HCT116 (cell line): ENCODE measurements at regions not wholly inside any gene's neighbourhood (a gene's known extent, or its start where the extent isn't known, plus 50 kb on each side); places are given as distances from the start of the nearest gene placed in this dataset.

Source experiments
- ATAC-seq: fragments of 200-7000 bp; cut with Tn5 transposase; 2 replicates; pipeline ENCODE4 v1.9.1; 2020; ENCODE audit warnings: mild to moderate bottlenecking, moderate library complexity
- BruUV-seq: library from RNA; stranded (reverse); fragments of 400-500 nt; replicated peaks from 2 replicates; lab custom pipeline; 2021; lab: Mats Ljungman, UMichigan
- CTCF ChIA-PET: fragments of 300-600 bp; sonication (Branson Sonifier 250); formaldehyde crosslinking; loops from one replicate; lab custom pipeline; 2021; ENCODE audit warnings: antibody characterized with exemption; lab: Charles Lee
- POLR2A ChIA-PET: fragments of 300-600, 350-600 bp; sonication (Branson Sonifier 250); formaldehyde crosslinking; loops from one replicate; lab custom pipeline; 2021; ENCODE audit warnings: antibody characterized with exemption; lab: Charles Lee
- RAD21 ChIA-PET, 2 experiments: fragments of 300-600 bp; sonication (Branson Sonifier 250); formaldehyde crosslinking; loops; one replicate each; lab custom pipeline; 2023; ENCODE audit warnings: low total read pairs in 2 of 2; ENCODE audit not compliant: uncharacterized antibody in 2 of 2, unreplicated experiment in 2 of 2, low non-redundant PET in 1 of 2; lab: Charles Lee
- DNase-seq: peaks from one replicate; pipeline ENCODE4 v3.0.0-alpha.2; 2010; ENCODE audit warnings: low read depth, low spot score
- H2AFZ ChIP-seq: fragments of 200-600 bp; shearing (Covaris generic), sonication (generic); 2 replicates; pipeline ENCODE4 v1.6.1; 2017; ENCODE audit warnings: low read depth, mixed run types, mixed read lengths, antibody characterized with exemption, low read length; ENCODE audit not compliant: poor library complexity, severe bottlenecking
- H3K27ac ChIP-seq: 2 replicates; pipeline ENCODE4 v1.5.1; 2012; ENCODE audit warnings: low read depth, low read length
- H3K27me3 ChIP-seq: fragments of 200-600 bp; sonication (generic); 2 replicates; pipeline ENCODE4 v1.6.1; 2016; ENCODE audit warnings: mixed run types, low read length, mixed read lengths; ENCODE audit not compliant: insufficient read depth
- H3K36me3 ChIP-seq, 2 experiments: fragments of 200-500 bp in 1 of 2; fragments of 200-600 bp in 1 of 2; sonication (Bioruptor generic) in 1 of 2; sonication (generic) in 1 of 2; 2 replicates each; pipeline versions ENCODE4 v1.5.1 to v1.6.1; 2014 to 2016; ENCODE audit warnings: low read length in 2 of 2, inconsistent platforms in 1 of 2, mixed read lengths in 1 of 2, mixed run types in 1 of 2; ENCODE audit not compliant: insufficient read depth in 2 of 2, control insufficient read depth in 1 of 2
- H3K4me1 ChIP-seq, 2 experiments: fragments of 200-600 bp in 1 of 2; sonication (generic) in 1 of 2; 2 replicates each; pipeline versions ENCODE4 v1.5.1 to v1.6.1; 2012 to 2017; ENCODE audit warnings: low read length in 2 of 2, inconsistent platforms in 1 of 2, mild to moderate bottlenecking in 1 of 2, mixed read lengths in 1 of 2, mixed run types in 1 of 2, moderate library complexity in 1 of 2; ENCODE audit not compliant: insufficient read depth in 2 of 2, control insufficient read depth in 1 of 2
- H3K4me2 ChIP-seq: fragments of 200-600 bp; sonication (generic); 2 replicates; pipeline ENCODE4 v1.6.1; 2017; ENCODE audit warnings: mixed run types, low read length, mixed read lengths
- H3K4me3 ChIP-seq, 2 experiments: fragments of 200-600 bp in 1 of 2; sonication (generic) in 1 of 2; replicated peaks in 1 of 2; 2 replicates each; pipeline ENCODE4 v1.5.1; 2011 to 2016; ENCODE audit warnings: low read length in 2 of 2, control low read depth in 1 of 2, low read depth in 1 of 2, mild to moderate bottlenecking in 1 of 2, mixed read lengths in 1 of 2, mixed run types in 1 of 2
- H3K79me2 ChIP-seq: fragments of 200-600 bp; sonication (generic); 2 replicates; pipeline ENCODE4 v1.6.1; 2017; ENCODE audit warnings: mild to moderate bottlenecking, mixed run types, low read length, moderate library complexity, mixed read lengths; ENCODE audit not compliant: insufficient read depth
- H3K9ac ChIP-seq: fragments of 200-600 bp; sonication (generic); 2 replicates; pipeline ENCODE4 v1.6.1; 2016; ENCODE audit warnings: low read length, mixed read lengths
- H3K9me2 ChIP-seq: fragments of 200-600 bp; sonication (generic), shearing (Covaris generic); 2 replicates; pipeline ENCODE4 v1.6.1; 2017; ENCODE audit warnings: mixed run types, mild to moderate bottlenecking, moderate library complexity; ENCODE audit not compliant: insufficient read depth
- H3K9me3 ChIP-seq, 2 experiments: fragments of 200-500 bp in 1 of 2; fragments of 200-600 bp in 1 of 2; sonication (Bioruptor generic) in 1 of 2; sonication (generic) in 1 of 2; 2 replicates each; pipeline ENCODE4 v1.6.1; 2014 to 2017; ENCODE audit warnings: low read length in 2 of 2, mixed read lengths in 2 of 2, inconsistent platforms in 1 of 2, low read depth in 1 of 2, mild to moderate bottlenecking in 1 of 2, mixed run types in 1 of 2, moderate library complexity in 1 of 2; ENCODE audit not compliant: control insufficient read depth in 1 of 2, insufficient read depth in 1 of 2
- H4K20me1 ChIP-seq: fragments of 200-600 bp; sonication (generic), shearing (Covaris generic); 2 replicates; pipeline ENCODE4 v1.6.1; 2017; ENCODE audit warnings: mixed run types, mild to moderate bottlenecking, moderate library complexity; ENCODE audit not compliant: insufficient read depth
- ELF1 ChIP-seq: IDR thresholded peaks from 2 replicates; pipeline ENCODE4 v1.6.1; 2012; ENCODE audit warnings: low read depth, borderline replicate concordance
- YY1 ChIP-seq: IDR thresholded peaks from 2 replicates; pipeline ENCODE4 v1.6.1; 2011; ENCODE audit warnings: low read length, low read depth, moderate library complexity, mild to moderate bottlenecking; ENCODE audit not compliant: insufficient replicate concordance; ENCODE audit errors: extremely low read depth
- intact Hi-C: fragments of 100-400 bp; cut with micrococcal nuclease; formaldehyde crosslinking; loops from 2 replicates; pipeline ENCODE4 v1.10.0; 2022
- TF ChIP-seq, protein P1 (sequence below): IDR thresholded peaks from 2 replicates; pipeline ENCODE4 v1.6.1; 2011; ENCODE audit warnings: mild to moderate bottlenecking, low read length, moderate library complexity; ENCODE audit not compliant: insufficient replicate concordance; ENCODE audit errors: extremely low read depth
- TF ChIP-seq, protein P2 (sequence below), 3 experiments: fragments of 200-600 bp in 1 of 3; sonication (generic) in 1 of 3; IDR thresholded peaks in 2 of 3; conservative IDR thresholded peaks in 1 of 3; 2 replicates each; pipeline ENCODE4 v1.5.1; 2012 to 2017; ENCODE audit warnings: low read depth in 2 of 3, low read length in 2 of 3, antibody characterized with exemption in 1 of 3, borderline replicate concordance in 1 of 3, control low read depth in 1 of 3, mild to moderate bottlenecking in 1 of 3, mixed read lengths in 1 of 3, mixed run types in 1 of 3, moderate library complexity in 1 of 3; ENCODE audit not compliant: insufficient read depth in 1 of 3
- TF ChIP-seq, protein P3 (sequence below): IDR thresholded peaks from 2 replicates; pipeline ENCODE4 v1.6.1; 2012

DNA sequence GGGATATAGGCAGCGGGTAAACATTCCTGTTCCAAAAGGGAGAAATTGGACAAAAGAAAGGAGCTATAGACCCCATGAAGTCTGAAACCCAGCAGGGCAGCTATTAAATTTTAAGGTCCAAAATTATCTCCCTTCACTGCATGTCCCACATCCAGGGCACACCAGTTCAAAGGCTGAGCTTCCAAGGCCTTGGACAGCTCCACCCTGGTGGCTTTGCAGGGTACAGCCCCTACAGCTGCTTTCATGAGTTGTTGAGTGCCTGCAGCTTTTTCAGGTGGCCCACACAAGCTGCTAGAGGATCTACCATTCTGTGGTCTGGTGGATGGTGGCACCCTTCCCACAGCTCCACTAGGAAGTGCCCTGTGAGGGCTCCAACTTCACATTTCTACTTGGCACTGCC lies 662.5 kb upstream of the PKN2 start:
- H3K4me3 ChIP-seq, result no peak overlapping the region
- no peaks in the 10 kb centered on the region for H3K36me3 ChIP-seq
- H3K4me2 ChIP-seq, result no peak overlapping the region
- no TSS peak for BruUV-seq
- no peaks in the 10 kb centered on the region for H4K20me1 ChIP-seq
- CTCF ChIA-PET, result no interaction called here
- H3K27me3 ChIP-seq, result no peaks in the 10 kb centered on the region
- no peaks in the 10 kb centered on the region for H3K9me2 ChIP-seq
- H2AFZ ChIP-seq, result no peak overlapping the region
- no peak for ATAC-seq
- POLR2A ChIA-PET, result no interaction called here
- H3K9me3 ChIP-seq, result no peaks in the 10 kb centered on the region
- no peaks in the 10 kb centered on the region for H3K79me2 ChIP-seq
- TF ChIP-seq, protein P1, sequence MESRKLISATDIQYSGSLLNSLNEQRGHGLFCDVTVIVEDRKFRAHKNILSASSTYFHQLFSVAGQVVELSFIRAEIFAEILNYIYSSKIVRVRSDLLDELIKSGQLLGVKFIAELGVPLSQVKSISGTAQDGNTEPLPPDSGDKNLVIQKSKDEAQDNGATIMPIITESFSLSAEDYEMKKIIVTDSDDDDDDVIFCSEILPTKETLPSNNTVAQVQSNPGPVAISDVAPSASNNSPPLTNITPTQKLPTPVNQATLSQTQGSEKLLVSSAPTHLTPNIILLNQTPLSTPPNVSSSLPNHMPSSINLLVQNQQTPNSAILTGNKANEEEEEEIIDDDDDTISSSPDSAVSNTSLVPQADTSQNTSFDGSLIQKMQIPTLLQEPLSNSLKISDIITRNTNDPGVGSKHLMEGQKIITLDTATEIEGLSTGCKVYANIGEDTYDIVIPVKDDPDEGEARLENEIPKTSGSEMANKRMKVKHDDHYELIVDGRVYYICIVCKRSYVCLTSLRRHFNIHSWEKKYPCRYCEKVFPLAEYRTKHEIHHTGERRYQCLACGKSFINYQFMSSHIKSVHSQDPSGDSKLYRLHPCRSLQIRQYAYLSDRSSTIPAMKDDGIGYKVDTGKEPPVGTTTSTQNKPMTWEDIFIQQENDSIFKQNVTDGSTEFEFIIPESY, result no peak
- TF ChIP-seq, protein P2, sequence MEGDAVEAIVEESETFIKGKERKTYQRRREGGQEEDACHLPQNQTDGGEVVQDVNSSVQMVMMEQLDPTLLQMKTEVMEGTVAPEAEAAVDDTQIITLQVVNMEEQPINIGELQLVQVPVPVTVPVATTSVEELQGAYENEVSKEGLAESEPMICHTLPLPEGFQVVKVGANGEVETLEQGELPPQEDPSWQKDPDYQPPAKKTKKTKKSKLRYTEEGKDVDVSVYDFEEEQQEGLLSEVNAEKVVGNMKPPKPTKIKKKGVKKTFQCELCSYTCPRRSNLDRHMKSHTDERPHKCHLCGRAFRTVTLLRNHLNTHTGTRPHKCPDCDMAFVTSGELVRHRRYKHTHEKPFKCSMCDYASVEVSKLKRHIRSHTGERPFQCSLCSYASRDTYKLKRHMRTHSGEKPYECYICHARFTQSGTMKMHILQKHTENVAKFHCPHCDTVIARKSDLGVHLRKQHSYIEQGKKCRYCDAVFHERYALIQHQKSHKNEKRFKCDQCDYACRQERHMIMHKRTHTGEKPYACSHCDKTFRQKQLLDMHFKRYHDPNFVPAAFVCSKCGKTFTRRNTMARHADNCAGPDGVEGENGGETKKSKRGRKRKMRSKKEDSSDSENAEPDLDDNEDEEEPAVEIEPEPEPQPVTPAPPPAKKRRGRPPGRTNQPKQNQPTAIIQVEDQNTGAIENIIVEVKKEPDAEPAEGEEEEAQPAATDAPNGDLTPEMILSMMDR (IDR thresholded peaks at IDR 0.05 in 2 of 3, conservative IDR thresholded peaks at IDR 0.05 in 1 of 3; ENCODE audit: borderline replicate concordance in 1 of 3, insufficient read depth in 1 of 3, low read depth in 2 of 3, low read length in 2 of 3), result peak in 1 of 3 experiments; percentile 9; a peak in 1 of 6 replicates
- TF ChIP-seq YY1, result no peak
- TF ChIP-seq, protein P3, sequence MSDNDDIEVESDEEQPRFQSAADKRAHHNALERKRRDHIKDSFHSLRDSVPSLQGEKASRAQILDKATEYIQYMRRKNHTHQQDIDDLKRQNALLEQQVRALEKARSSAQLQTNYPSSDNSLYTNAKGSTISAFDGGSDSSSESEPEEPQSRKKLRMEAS, result no peak
- no peak for TF ChIP-seq ELF1
- intact Hi-C loops, result no loop called here
- H3K27ac ChIP-seq, result no peak overlapping the region
- DNase-seq, result no peak
- RAD21 ChIA-PET, result no interaction called here
- no peaks in the 10 kb centered on the region for H3K4me1 ChIP-seq
- no peak overlapping the region for H3K9ac ChIP-seq
